Progenitor cell of endocrine pancreas (in vitro differentiated cells): ENCODE measurements at regions not wholly inside any gene's neighbourhood (a gene's known extent, or its start where the extent isn't known, plus 50 kb on each side); places are given as distances from the start of the nearest gene placed in this dataset.

ENCODE experiments used
- DNase-seq: peaks from one replicate; pipeline ENCODE4 v3.0.0; 2021; ENCODE audit warnings: low spot score; ENCODE audit not compliant: unreplicated experiment
- H3K27ac Mint-ChIP-seq: 2 replicates; pipeline ENCODE4 v1.8.0; 2021; ENCODE audit warnings: mild to moderate bottlenecking, moderate library complexity, mixed read lengths
- H3K27me3 Mint-ChIP-seq: 2 replicates; pipeline ENCODE4 v1.8.0; 2021; ENCODE audit warnings: mixed read lengths
- H3K36me3 Mint-ChIP-seq: 2 replicates; pipeline ENCODE4 v1.8.0; 2022; ENCODE audit warnings: mixed read lengths; ENCODE audit not compliant: insufficient read depth
- H3K4me1 Mint-ChIP-seq: 2 replicates; pipeline ENCODE4 v1.8.0; 2021; ENCODE audit warnings: low read depth, mixed read lengths
- H3K4me3 Mint-ChIP-seq: 2 replicates; pipeline ENCODE4 v1.8.0; 2021; ENCODE audit warnings: low read depth, mild to moderate bottlenecking, moderate library complexity, mixed read lengths
- H3K9me3 Mint-ChIP-seq: 2 replicates; pipeline ENCODE4 v1.8.0; 2021; ENCODE audit warnings: low read depth, mixed read lengths
- CTCF ChIP-seq: fragments of 200-600 bp; sonication (generic); IDR thresholded peaks from one replicate; pipeline ENCODE4 v1.5.0; 2021; ENCODE audit warnings: antibody characterized with exemption, mild to moderate bottlenecking; ENCODE audit not compliant: unreplicated experiment

GRCh38 chr10:52409195-52409594 is 95.1 kb downstream of the DKK1 start:
- no peak overlapping the region for H3K4me3 Mint-ChIP-seq
- H3K9me3 Mint-ChIP-seq = peaks cover 9% of the 10 kb centered on the region
- no peaks in the 10 kb centered on the region for H3K36me3 Mint-ChIP-seq
- H3K27me3 Mint-ChIP-seq = no peaks in the 10 kb centered on the region
- TF ChIP-seq CTCF = no peak
- H3K27ac Mint-ChIP-seq = no peak overlapping the region
- no peak for DNase-seq
- H3K4me1 Mint-ChIP-seq = no peaks in the 10 kb centered on the region

GRCh38 chr10:52409928-52410327 is 95.8 kb downstream of the DKK1 start:
- H3K4me3 Mint-ChIP-seq = no peak overlapping the region
- no peak overlapping the region for H3K27ac Mint-ChIP-seq
- no peaks in the 10 kb centered on the region for H3K36me3 Mint-ChIP-seq
- no peaks in the 10 kb centered on the region for H3K27me3 Mint-ChIP-seq
- H3K9me3 Mint-ChIP-seq = peaks cover 9% of the 10 kb centered on the region
- no peak for DNase-seq
- TF ChIP-seq CTCF = no peak
- H3K4me1 Mint-ChIP-seq = no peaks in the 10 kb centered on the region

GRCh38 chr10:52410916-52411315 is 96.8 kb downstream of the DKK1 start:
- peaks cover under 1% of the 10 kb centered on the region for H3K4me1 Mint-ChIP-seq
- no peak for TF ChIP-seq CTCF
- H3K9me3 Mint-ChIP-seq = peaks cover 8% of the 10 kb centered on the region
- no peak for DNase-seq
- H3K27ac Mint-ChIP-seq = no peak overlapping the region
- H3K4me3 Mint-ChIP-seq = no peak overlapping the region
- no peaks in the 10 kb centered on the region for H3K27me3 Mint-ChIP-seq
- H3K36me3 Mint-ChIP-seq = no peaks in the 10 kb centered on the region

GRCh38 chr10:52419281-52419680 is 105.2 kb downstream of the DKK1 start:
- H3K4me3 Mint-ChIP-seq = no peak overlapping the region
- no peak for DNase-seq
- H3K27me3 Mint-ChIP-seq = no peaks in the 10 kb centered on the region
- TF ChIP-seq CTCF = no peak
- no peak overlapping the region for H3K27ac Mint-ChIP-seq
- no peaks in the 10 kb centered on the region for H3K36me3 Mint-ChIP-seq
- H3K4me1 Mint-ChIP-seq = peaks cover 1% of the 10 kb centered on the region
- no peaks in the 10 kb centered on the region for H3K9me3 Mint-ChIP-seq

GRCh38 chr10:52420656-52421055 is 106.6 kb downstream of the DKK1 start:
- Mint-ChIP-seq H3K4me3 (no peak overlapping the region), H3K27me3 (no peaks in the 10 kb centered on the region), H3K36me3 (no peaks in the 10 kb centered on the region), H3K27ac (no peak overlapping the region), H3K9me3 (no peaks in the 10 kb centered on the region), H3K4me1 (peaks cover 1% of the 10 kb centered on the region)
- no peak for TF ChIP-seq CTCF
- no peak for DNase-seq
